Superior temporal gyrus (tissue), 1 donor: ENCODE measurements at regions not wholly inside any gene's neighbourhood (a gene's known extent, or its start where the extent isn't known, plus 50 kb on each side); places are given as distances from the start of the nearest gene placed in this dataset.

ENCODE experiments used
- DNase-seq: peaks from one replicate; pipeline ENCODE4 v3.0.0-alpha.2; 2016; ENCODE audit errors: extremely low spot score

- DNase-seq, result no peak
Observed at GRCh38 chr7:46208635-46209525, 287.8 kb upstream of the IGFBP3 start.

DNA sequence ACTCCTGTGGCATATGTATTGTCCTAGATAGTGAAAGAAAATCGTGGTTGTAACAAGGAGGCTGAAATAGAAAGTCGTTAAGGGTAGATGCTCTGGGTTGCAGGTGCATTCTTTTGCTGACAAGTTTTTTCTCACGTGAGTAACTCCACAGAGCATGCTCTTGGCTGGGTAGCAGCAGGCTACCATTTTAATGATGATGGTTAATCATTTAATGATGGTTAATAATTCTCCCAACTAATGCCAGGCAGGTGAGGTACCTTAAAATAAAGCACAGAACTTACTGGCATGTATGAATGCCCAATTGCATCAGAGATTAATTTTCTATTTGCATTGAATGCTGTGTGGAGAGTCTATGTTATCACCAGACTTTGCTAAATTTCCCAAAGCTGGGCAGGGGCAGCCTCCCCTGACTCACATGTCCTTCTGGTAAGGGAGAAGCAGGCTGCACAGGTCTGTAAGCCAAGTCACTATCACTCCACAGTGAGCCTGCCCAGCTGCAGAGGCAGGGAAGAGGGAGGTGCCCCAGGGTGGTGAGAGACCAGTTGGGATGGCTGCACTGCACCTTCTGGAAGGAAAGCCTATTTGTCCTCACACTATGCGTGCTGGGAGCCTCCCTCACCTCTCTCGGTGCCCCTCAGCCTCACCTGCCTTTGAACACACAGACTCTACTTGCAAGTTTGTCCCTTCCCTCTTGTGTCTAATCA, 287.0 kb upstream of the IGFBP3 start:
- no peak for DNase-seq

DNA sequence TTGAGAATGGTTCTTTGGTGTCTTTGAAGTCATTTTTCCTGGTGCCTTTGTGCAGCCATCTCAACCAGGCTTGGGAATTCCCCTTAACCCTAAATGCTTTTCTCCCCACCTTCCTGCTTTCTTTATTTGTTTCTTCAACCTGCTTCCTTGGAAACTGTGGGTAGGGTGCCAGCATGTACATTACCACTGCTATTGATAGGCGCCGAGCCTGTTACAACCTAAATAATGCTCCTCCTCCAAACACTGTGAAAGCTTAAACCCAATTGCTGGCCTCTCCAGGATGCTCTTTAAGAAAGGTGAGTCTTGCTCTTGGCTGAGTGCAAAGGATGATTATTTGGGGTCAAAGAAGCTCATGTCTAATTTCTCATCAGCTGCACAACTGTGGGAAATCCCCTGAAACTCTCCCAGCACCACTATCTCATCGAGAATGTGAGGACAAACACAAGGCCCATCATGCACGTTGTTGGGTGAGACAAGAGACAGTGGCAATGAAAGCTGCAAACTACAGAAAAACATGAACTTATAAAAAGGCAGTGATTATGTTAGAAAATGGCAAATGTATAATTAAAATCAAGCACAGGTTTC, 285.5 kb upstream of the IGFBP3 start:
- no peak for DNase-seq

GRCh38 chr7:46205478-46205877, 284.4 kb upstream of the IGFBP3 start:
- no peak for DNase-seq

DNA sequence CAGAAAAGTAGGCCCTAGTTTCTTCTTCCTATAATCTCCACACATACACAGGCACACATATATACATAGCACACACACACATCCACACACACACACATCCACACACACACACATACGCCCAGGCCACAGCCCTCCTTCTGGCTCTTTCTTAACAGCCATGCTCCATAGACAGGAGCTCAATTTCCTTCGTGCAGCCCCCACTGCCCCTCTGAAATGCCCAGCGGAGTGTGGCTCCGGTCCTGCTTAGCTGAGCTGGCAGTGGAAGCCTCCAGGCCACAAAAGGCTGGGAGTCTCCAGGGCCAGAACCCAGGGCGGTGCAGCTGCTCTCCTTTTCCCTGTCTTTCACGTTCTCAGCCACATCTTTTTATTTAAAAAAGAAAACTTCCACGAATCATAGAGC, 282.9 kb upstream of the IGFBP3 start:
- no peak for DNase-seq

GRCh38 chr7:46202379-46202778, 281.3 kb upstream of the IGFBP3 start:
- DNase-seq, result no peak

GRCh38 chr7:46201961-46202360, 280.9 kb upstream of the IGFBP3 start:
- DNase-seq, result no peak

DNA sequence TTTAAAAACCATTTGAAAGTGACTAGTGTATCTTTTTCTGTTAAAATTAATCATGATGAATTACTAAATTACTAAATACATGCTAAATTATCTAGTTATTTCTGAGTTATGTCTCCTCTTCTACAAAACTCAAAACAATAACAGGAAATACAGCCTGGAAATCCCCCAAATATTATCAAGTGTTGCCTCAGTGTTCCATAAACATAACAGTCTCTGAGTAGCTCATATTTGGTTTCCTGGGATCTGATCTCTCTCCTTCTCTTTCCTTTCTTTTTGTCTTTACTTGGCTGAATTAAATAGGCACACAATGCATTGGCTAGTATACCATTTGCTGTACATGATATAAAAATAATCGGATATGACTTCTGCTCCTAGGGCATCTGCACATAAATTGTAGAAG, 277.6 kb upstream of the IGFBP3 start:
- DNase-seq, result no peak

DNA sequence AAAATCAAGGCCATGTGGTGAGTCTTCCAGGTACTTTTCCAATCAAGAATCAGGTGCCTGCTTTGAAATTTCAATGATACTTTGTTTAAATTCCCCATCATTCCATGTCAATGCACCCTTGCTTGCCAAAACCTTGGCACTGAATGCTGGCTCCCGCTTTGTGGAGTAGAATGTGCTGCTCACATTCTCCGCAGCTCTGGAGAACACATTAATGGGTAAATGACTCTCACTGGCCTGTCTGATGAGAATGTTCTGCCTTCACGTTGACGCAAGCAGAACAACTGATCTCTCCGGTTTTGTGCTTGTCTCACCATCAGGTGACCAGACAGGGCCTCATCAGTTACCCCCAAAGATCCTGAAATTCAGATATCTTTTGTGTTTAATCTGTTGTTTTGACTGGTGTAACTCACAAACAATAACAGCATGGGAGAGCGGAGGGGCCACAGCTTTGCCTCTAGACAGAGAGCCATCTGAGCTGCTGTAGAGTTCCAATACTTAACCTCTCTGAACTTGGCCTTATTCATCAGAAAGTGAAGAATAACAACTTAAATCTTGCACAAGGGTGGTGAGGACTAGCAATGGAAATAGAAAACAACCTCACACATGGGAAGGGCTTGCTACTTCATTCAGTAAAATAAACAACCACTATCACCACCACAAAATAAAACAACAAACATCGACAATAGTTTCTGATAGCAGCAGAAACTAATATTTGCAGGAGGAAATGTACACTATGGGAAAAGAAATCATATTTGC, 276.9 kb upstream of the IGFBP3 start:
- DNase-seq, result no peak

- no peak for DNase-seq
Observed at GRCh38 chr7:46195934-46196333, 274.9 kb upstream of the IGFBP3 start.

GRCh38 chr7:46192271-46192670, 271.2 kb upstream of the IGFBP3 start:
- no peak for DNase-seq

DNA sequence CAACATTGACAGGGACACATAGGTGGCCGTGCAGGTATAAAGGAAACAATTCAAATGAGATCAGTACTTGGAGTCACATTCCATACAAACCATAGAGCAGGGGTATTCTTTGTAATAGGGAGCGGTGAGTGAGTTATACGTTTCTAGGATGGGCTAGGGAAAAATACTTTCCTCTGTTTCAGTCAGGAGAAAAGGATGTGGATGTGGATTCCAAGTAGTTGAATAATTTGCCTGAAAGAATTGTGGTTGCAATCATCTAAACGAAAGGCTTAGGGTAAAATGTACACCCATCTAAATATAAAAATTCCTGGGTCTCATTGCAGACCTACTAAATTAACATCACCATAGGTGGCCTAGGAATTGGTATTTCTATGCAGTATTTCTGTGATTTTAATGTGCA, 270.7 kb upstream of the IGFBP3 start:
- no peak for DNase-seq

DNA sequence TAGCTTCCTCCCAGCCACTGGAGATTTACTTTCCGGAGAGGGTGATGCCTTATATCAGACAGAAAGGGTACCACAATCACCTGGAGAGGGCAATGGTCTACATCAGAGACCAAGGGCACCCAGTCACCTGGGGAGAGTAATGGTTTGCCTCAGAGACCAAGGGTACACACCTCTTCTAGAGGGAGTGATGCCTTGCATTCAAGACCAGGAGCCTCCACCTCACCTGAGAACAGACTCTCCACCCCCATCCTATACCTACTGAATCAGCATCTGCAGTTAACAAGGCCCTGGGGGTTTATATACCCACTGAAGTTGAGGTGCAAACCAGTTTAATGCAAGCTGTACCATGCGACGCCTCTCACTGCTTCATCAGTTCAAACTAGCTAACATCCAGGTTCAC, 270.2 kb upstream of the IGFBP3 start:
- no peak for DNase-seq

- no peak for DNase-seq
Observed at GRCh38 chr7:46189255-46189790, 268.3 kb upstream of the IGFBP3 start.

DNA sequence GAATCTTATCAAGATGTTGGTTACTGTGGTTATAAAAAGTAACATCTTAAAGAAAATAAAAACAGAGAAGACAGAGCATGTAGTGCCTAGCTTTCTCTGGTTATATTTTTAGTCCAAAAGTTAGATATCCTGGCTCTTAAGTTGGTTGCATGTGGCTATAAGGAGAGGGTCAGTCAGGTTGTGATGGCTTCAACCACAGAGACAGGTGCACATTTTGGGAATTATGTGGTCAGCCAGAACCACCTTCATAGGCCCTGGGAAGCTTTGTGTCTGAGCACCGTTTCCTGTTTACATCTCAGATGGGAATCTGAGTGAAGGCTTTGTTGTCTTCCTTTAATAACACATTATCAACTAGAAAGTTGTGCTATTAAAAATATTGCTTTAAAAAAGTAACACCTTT, 265.1 kb upstream of the IGFBP3 start:
- DNase-seq, result no peak

- no peak for DNase-seq
Observed at GRCh38 chr7:46179061-46179610, 258.1 kb upstream of the IGFBP3 start.

GRCh38 chr7:46178661-46179060, 257.6 kb upstream of the IGFBP3 start:
- DNase-seq, result peak; percentile 39

- no peak for DNase-seq
Observed at GRCh38 chr7:46177821-46178220, 256.7 kb upstream of the IGFBP3 start.

DNA sequence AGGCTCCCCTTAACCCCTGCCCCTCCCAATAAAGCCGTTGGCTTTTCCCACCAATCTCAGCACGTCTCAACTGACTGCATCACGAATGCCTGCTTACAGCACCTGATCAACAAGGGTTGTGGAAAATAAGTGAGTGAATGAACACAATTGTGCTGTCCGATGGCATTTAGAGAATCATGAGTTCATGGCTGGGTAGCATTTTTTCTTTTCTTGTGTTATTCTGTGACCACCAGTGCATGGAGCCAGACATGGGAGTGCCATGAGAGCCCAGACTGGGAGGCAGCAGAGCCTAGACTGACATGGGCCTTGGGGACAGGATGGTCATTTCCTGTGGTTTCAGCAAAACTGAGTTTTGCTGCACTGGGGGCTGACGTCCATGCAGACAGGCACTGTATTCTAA, 254.1 kb upstream of the IGFBP3 start:
- DNase-seq, result no peak

DNA sequence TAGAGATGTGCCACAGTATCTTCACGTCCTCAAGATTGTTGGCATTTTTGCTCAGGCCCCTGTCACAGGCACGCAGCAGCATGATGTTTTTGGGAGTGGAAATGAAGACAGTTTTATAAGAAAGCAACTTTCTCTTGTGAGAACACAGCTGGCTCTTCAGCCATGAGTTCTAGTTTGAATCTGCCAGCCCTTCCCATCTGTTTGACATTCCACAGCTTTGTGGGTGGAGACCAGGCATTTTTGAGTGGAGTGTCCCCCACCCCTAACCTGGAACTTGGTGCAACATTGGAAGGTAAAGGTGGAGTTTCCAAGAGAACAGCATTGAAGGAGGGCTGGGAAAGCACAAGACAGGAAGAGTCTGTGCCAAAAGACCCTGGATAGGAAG, 253.1 kb upstream of the IGFBP3 start:
- no peak for DNase-seq

DNA sequence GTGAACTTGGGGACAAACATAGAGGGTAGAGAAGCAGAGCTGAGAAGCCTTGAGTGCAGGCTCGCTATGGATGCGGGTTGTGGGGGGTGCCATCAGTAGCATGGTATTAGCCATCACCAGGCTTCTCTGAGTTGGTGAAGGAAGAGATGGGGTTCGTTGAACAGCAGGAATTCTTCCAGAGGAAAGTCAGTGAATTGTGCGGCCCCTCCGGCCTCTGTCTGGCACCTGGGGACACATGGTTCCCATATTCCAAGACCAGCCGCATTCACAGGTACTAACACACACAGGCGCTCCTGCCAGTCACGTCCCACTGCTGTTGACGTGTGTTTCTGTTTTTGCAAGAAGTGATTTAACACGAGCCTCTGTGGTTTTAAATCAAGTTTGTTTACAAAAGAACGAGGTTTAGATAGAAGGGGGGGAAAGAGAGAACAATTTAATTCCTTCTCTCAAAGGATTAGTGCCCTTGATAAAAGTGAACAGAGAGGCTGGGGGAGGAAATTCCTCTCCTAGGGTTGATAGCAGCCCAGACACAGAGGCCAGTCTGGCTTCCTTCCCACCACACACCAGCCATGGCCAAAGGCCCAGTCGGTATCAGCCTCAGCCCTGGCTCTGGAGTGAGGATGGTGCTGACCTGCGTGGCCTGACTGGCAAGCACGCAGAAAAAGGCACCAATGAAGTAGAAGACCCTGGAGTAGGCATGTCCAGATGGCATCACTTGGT, 252.6 kb upstream of the IGFBP3 start:
- DNase-seq, result no peak
